ENCODE measurements at regions not wholly inside any gene's neighbourhood (a gene's known extent, or its start where the extent isn't known, plus 50 kb on each side); places are given as distances from the start of the nearest gene placed in this dataset.

GRCh38 chr4:178081176-178081575 lies 638.9 kb upstream of the AGA start:
- no peaks in the 10 kb centered on the region for H3K4me1 Mint-ChIP-seq

DNA sequence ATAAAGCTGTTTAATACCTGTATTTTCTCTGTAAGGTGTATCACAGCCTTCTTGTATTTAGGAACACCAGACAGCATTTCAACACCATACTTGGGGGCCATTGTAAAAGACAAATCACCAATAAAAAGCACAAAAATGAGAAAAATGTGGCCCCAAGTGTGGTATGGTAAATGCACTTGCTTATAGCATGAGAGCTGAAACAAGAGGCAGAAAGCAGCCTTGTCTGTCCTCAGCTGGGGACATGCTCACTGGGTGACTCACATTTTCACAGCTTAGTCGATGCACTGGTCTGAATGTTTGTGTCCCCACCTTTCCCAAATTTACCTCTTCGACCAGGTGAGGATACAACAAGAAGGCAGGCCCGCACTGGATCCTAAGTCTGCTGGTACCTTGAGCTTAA lies 639.7 kb upstream of the AGA start:
- H3K9me3 Mint-ChIP-seq = peaks cover 0 to 6% (median 2%) of the 10 kb centered on the region in 7 donors
- no peaks in the 10 kb centered on the region for H3K27me3 Mint-ChIP-seq (ENCODE audit: low read depth in 3 of 3)
- intact Hi-C loops (cut with micrococcal nuclease) = no loop called here
- H3K4me1 ChIP-seq (ENCODE audit: control insufficient read depth in 1 of 2, insufficient read depth in 2 of 2, low read length in 2 of 2) = no peaks in the 10 kb centered on the region
- peaks cover 3 to 5% of the 10 kb centered on the region in 2 donors for H3K9me3 ChIP-seq (replicated peaks in 1 of 2; ENCODE audit: control insufficient read depth in 1 of 2, insufficient read depth in 1 of 2, low read length in 2 of 2)
- no peaks in the 10 kb centered on the region for H3K27me3 ChIP-seq (ENCODE audit: control insufficient read depth in 2 of 2, insufficient read depth in 2 of 2, low read length in 2 of 2)
- no peaks in the 10 kb centered on the region for H3K36me3 ChIP-seq (replicated peaks in 1 of 2; ENCODE audit: control insufficient read depth in 1 of 2, insufficient read depth in 2 of 2, low read length in 2 of 2)
- no peak overlapping the region for H3K4me3 ChIP-seq (replicated peaks in 1 of 3; ENCODE audit: low read depth in 2 of 3, low read length in 3 of 3)
- no peak overlapping the region for H3K27ac Mint-ChIP-seq
- H3K4me3 Mint-ChIP-seq = no peak overlapping the region
- no peak for DNase-seq
- H4K20me1 ChIP-seq (ENCODE audit: insufficient read depth, low read length) = no peaks in the 10 kb centered on the region
- no peak overlapping the region for H2AFZ ChIP-seq (ENCODE audit: insufficient read depth, low read depth, low read length, poor library complexity, severe bottlenecking)
- H3K4me1 Mint-ChIP-seq = no peaks in the 10 kb centered on the region
- H3K27ac ChIP-seq (ENCODE audit: low read depth in 1 of 2, low read length in 2 of 2) = no peak overlapping the region
- H3K36me3 Mint-ChIP-seq = no peaks in the 10 kb centered on the region
- H3K79me2 ChIP-seq (ENCODE audit: insufficient read depth, low read length) = no peaks in the 10 kb centered on the region
- WGBS (ENCODE audit: insufficient coverage) = 78% methylated on average over 1 of the region's 3 CpGs
- H3K4me2 ChIP-seq (replicated peaks; ENCODE audit: extremely low read depth, low read length, poor library complexity, severe bottlenecking) = no peak overlapping the region
- TF ChIP-seq CTCF (IDR thresholded peaks at IDR 0.05) = no peak
- no peak overlapping the region for H3K9ac ChIP-seq (ENCODE audit: insufficient read depth, low read length, poor library complexity, severe bottlenecking)

More at GRCh38 chr4:178081176-178081575, 638.9 kb upstream of the AGA start:
- no peak overlapping the region for H3K27ac ChIP-seq (ENCODE audit: low read depth in 1 of 2, low read length in 2 of 2)
- no peak overlapping the region for H3K4me3 ChIP-seq (replicated peaks in 1 of 3; ENCODE audit: low read depth in 2 of 3, low read length in 3 of 3)
- H3K79me2 ChIP-seq (ENCODE audit: insufficient read depth, low read length) = no peaks in the 10 kb centered on the region
- H3K4me2 ChIP-seq (replicated peaks; ENCODE audit: extremely low read depth, low read length, poor library complexity, severe bottlenecking) = no peak overlapping the region
- intact Hi-C loops (cut with micrococcal nuclease) = no loop called here
- no peaks in the 10 kb centered on the region for H4K20me1 ChIP-seq (ENCODE audit: insufficient read depth, low read length)
- no CpG with 5 or more reads among the region's 2 CpGs for WGBS (ENCODE audit: insufficient coverage)
- H3K36me3 Mint-ChIP-seq = no peaks in the 10 kb centered on the region
- H3K27me3 Mint-ChIP-seq (ENCODE audit: low read depth in 3 of 3) = no peaks in the 10 kb centered on the region
- H2AFZ ChIP-seq (ENCODE audit: insufficient read depth, low read depth, low read length, poor library complexity, severe bottlenecking) = no peak overlapping the region
- TF ChIP-seq CTCF (IDR thresholded peaks at IDR 0.05) = no peak
- H3K9ac ChIP-seq (ENCODE audit: insufficient read depth, low read length, poor library complexity, severe bottlenecking) = no peak overlapping the region
- H3K27me3 ChIP-seq (ENCODE audit: control insufficient read depth in 2 of 2, insufficient read depth in 2 of 2, low read length in 2 of 2) = no peaks in the 10 kb centered on the region
- H3K36me3 ChIP-seq (replicated peaks in 1 of 2; ENCODE audit: control insufficient read depth in 1 of 2, insufficient read depth in 2 of 2, low read length in 2 of 2) = no peaks in the 10 kb centered on the region
- H3K27ac Mint-ChIP-seq = no peak overlapping the region
- H3K9me3 Mint-ChIP-seq = peaks cover 0 to 4% (median 2%) of the 10 kb centered on the region in 7 donors
- H3K4me3 Mint-ChIP-seq = no peak overlapping the region
- H3K4me1 ChIP-seq (ENCODE audit: control insufficient read depth in 1 of 2, insufficient read depth in 2 of 2, low read length in 2 of 2) = no peaks in the 10 kb centered on the region
- no peak for DNase-seq
- peaks cover under 1 to 3% of the 10 kb centered on the region in 2 donors for H3K9me3 ChIP-seq (replicated peaks in 1 of 2; ENCODE audit: control insufficient read depth in 1 of 2, insufficient read depth in 1 of 2, low read length in 2 of 2)

Data from CD14-positive monocyte (primary cell).